Astrocyte of the spinal cord (primary cell): ENCODE measurements at regions not wholly inside any gene's neighbourhood (a gene's known extent, or its start where the extent isn't known, plus 50 kb on each side); places are given as distances from the start of the nearest gene placed in this dataset.
A peak's percentile ranks its signal among the peaks of the same experiment; 100 is the strongest.

ENCODE experiments used
- DNase-seq: peaks from one replicate; pipeline ENCODE4 v3.0.0; 2011; ENCODE audit warnings: low read depth, low spot score
- H3K4me3 ChIP-seq: 2 replicates; pipeline ENCODE4 v1.5.1; 2011; ENCODE audit warnings: low read depth, mild to moderate bottlenecking, low read length, moderate library complexity
- in situ Hi-C: cut with HindIII; loops from 2 replicates; pipeline ENCODE4 v1.10.0; 2017; ENCODE audit warnings: low sequenced_read_pairs
- TF ChIP-seq, protein P1 (sequence below): IDR thresholded peaks from 2 replicates; pipeline ENCODE4 v1.5.1; 2012; ENCODE audit warnings: low read depth, mild to moderate bottlenecking, low read length, inconsistent platforms

DNA sequence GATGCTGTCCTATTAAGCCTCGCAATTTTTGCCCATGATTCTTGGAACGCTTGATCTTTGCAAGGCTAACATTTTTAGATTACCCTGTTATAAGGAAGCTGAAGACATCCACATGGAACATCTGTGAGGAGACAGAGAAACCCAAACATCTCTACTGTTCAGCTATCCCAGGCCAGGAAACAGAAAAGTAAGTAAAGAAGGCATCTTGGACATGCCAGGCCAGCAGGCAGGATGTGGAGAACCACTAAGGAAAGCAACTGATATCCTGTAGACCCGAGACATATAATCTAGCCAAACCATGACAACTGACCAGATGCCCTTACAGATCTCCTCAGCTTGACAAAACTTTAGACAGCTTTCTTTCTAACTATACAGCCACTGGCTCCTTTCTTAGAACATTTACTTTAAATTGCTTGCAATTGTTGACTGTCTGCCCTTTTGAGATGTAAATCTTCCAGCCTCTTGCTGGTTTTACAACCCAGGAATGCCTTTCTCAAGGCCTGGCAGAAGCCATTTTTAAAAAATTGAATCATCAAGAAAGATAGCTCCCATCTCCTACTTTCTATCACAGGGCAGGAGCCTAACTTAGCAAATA, 255.8 kb upstream of the DACH1 start:
- TF ChIP-seq, protein P1, sequence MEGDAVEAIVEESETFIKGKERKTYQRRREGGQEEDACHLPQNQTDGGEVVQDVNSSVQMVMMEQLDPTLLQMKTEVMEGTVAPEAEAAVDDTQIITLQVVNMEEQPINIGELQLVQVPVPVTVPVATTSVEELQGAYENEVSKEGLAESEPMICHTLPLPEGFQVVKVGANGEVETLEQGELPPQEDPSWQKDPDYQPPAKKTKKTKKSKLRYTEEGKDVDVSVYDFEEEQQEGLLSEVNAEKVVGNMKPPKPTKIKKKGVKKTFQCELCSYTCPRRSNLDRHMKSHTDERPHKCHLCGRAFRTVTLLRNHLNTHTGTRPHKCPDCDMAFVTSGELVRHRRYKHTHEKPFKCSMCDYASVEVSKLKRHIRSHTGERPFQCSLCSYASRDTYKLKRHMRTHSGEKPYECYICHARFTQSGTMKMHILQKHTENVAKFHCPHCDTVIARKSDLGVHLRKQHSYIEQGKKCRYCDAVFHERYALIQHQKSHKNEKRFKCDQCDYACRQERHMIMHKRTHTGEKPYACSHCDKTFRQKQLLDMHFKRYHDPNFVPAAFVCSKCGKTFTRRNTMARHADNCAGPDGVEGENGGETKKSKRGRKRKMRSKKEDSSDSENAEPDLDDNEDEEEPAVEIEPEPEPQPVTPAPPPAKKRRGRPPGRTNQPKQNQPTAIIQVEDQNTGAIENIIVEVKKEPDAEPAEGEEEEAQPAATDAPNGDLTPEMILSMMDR = no peak
- in situ Hi-C loops = no loop called here
- no peak for DNase-seq
- H3K4me3 ChIP-seq = no peak overlapping the region

DNA sequence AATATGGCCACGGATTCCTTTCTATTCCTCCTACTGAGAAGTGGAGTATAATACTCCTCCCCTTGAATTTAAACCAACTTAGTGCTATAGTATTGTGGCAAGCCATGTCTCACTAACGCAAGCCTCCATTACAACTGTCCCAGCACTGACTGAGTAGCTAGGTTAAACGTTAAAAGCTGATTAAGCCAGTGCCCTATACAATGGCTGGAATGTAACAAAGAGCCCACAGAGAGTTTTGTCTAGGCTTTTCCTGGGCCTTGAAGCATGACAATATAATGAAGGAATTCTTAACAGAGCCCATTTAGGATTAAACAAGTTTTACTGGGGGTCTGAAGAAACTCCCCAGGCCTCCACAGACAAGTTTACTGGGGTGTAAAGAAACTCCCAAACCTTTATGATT, 254.5 kb upstream of the DACH1 start:
- TF ChIP-seq, protein P1 = no peak
- in situ Hi-C loops = no loop called here
- H3K4me3 ChIP-seq = no peak overlapping the region
- no peak for DNase-seq

DNA sequence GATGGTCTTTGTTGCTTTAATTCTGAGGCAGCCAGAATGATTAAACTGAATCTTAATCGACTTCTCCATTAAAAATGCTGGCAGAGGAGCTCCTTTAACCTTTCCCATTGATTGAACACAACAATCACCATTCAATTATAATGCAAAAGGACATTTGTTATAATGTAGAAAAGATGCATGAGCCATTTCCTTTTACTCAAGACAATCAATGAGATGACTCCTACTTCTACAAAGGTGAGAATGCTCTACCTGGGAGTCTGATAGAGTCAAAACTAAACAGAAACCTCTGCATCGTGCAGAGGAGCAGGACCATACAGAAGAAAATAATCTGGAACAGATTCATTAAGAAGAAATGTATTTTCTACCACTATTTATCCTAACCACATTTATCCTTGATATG, 253.6 kb upstream of the DACH1 start:
- DNase-seq = no peak
- H3K4me3 ChIP-seq = no peak overlapping the region
- TF ChIP-seq, protein P1 = no peak
- in situ Hi-C loops = no loop called here

DNA sequence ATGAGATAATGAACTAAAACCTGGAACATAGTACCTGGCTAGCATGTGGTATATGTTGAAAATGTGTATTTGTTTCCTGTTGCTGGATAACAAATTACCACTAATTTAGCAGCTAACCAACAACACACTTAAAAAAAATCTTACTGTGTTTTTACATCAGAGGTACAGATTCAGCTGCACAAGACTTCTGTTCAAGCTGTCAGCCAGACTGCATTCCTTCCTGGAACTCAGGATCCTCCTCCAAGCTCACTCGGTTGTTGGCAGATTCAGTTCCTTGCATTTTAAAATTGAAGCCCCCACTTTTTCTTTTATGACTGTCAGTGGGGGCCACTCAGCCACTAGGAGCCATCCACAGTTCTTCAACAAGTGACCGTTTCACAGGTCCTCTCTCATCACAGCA, 246.9 kb upstream of the DACH1 start:
- TF ChIP-seq, protein P1 = no peak
- in situ Hi-C loops = no loop called here
- DNase-seq = no peak
- H3K4me3 ChIP-seq = no peak overlapping the region

DNA sequence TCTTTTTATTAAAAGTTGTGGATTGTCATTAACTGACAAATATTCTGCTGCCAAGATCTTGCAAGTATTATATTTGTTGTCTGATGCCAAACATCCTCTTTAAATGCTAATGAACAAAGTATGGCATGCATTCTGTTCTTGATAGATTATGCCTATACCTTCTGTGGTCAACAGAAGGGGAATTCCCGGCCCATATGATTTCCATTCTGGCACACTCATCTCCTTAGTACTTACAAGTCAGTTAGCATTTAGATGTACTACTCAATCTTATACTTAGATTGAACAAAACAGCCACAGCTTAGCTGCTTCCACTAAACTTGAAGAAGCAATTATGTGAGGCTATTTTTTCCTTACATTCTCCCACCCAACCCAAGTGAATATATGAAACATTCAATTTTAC, 246.1 kb upstream of the DACH1 start:
- TF ChIP-seq, protein P1 = no peak
- in situ Hi-C loops = no loop called here
- H3K4me3 ChIP-seq = no peak overlapping the region
- no peak for DNase-seq

DNA sequence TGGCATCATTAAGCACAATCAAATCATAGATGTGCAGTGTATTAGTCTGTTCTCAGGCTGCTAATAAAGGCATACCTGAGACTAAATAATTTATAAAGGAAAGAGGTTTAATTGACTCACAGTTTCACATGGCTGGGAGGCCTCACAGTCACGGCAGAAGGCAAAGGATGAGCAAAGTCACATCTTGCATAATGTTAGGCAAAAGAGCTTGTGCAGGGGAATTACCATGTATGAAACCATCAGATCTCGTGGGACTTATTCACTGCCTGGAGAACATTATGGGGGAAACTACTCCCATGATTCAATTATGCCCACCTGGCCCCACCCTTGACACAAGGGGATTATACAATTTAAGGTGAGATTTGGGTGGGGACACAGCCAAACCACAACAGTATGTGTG, 245.2 kb upstream of the DACH1 start:
- in situ Hi-C loops = no loop called here
- TF ChIP-seq, protein P1 = no peak
- DNase-seq = no peak
- no peak overlapping the region for H3K4me3 ChIP-seq

DNA sequence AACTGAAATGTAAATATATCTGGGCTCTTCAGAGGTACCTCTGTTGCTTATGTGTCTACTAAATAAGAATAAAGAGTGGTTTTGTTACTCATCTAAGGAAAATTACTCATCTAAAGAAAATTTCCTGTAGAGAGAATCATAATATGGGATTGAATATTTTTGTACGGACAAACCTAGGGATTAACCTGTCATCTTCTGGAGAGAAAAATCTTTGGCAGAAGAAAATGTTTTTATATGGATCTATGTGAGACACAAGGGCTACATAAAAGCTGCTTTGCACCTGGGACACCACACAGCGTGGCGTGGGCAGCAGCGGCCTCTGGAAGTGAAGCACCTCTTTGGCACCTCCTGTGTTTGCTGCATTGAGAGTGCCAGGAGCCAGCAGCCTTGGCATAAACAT, 242.9 kb upstream of the DACH1 start:
- in situ Hi-C loops = no loop called here
- TF ChIP-seq, protein P1 = no peak
- H3K4me3 ChIP-seq = no peak overlapping the region
- peak; percentile 49 for DNase-seq
